Prostate gland (tissue), 2 donors: ENCODE measurements at regions not wholly inside any gene's neighbourhood (a gene's known extent, or its start where the extent isn't known, plus 50 kb on each side); places are given as distances from the start of the nearest gene placed in this dataset.
"Not testable (repeated sequence)": the region's sequence is repeated elsewhere in the genome, so short reads cannot be mapped to it uniquely, and the experiment has no call there.

Experiments used
- DNase-seq: peaks from one replicate; pipeline ENCODE4 v3.0.0-alpha.2; 2019; ENCODE audit warnings: low spot score
- H3K27ac ChIP-seq, 2 donors: fragments of 200-600 bp; sonication (generic); 2 replicates each; pipeline ENCODE4 v1.5.1; 2017 to 2019
- H3K27me3 ChIP-seq: fragments of 200-600 bp; sonication (generic); replicated peaks from 2 replicates; pipeline ENCODE4 v1.5.1; 2019; ENCODE audit not compliant: insufficient read depth
- H3K36me3 ChIP-seq, 2 donors: fragments of 200-600 bp; sonication (generic); 1 replicate in 1 of 2; 2 replicates in 1 of 2; pipeline versions ENCODE4 v1.5.1 to v1.8.1; 2017 to 2019
- H3K4me1 ChIP-seq: fragments of 200-600 bp; sonication (generic); replicated peaks from 2 replicates; pipeline ENCODE4 v1.5.1; 2019
- H3K4me3 ChIP-seq, 2 donors: fragments of 200-600 bp; sonication (generic); 2 replicates each; pipeline ENCODE4 v1.5.1; 2017 to 2019
- H3K9me3 ChIP-seq: fragments of 200-600 bp; sonication (generic); 2 replicates; pipeline ENCODE4 v1.5.1; 2017
- CTCF ChIP-seq, 4 experiments: fragments of 200-600 bp in 2 of 4; fragments of 450-650 bp in 2 of 4; sonication (generic) in 2 of 4; IDR thresholded peaks; 1 replicate in 3 of 4; 2 replicates in 1 of 4; pipeline ENCODE4 v1.5.1; 2016 to 2019; ENCODE audit warnings: antibody characterized with exemption in 4 of 4, mild to moderate bottlenecking in 2 of 4, moderate library complexity in 2 of 4
- POLR2A ChIP-seq: fragments of 450-650 bp; IDR thresholded peaks from one replicate; pipeline ENCODE4 v1.6.1; 2016; ENCODE audit warnings: antibody characterized with exemption, mild to moderate bottlenecking
- POLR2AphosphoS5 ChIP-seq: sonication (generic); formaldehyde crosslinking; IDR thresholded peaks from one replicate; pipeline ENCODE4 v1.6.1; 2017; ENCODE audit warnings: antibody characterized with exemption
- WGBS: methylation state at CpG from one replicate; pipeline ENCODE4 v1.1.5; 2018; 5-methylcytosine and 5-hydroxymethylcytosine counted together
- intact Hi-C: fragments of 100-400 bp; cut with DNase I; formaldehyde crosslinking; loops from one replicate; pipeline ENCODE4 v1.14.2; 2022

DNA sequence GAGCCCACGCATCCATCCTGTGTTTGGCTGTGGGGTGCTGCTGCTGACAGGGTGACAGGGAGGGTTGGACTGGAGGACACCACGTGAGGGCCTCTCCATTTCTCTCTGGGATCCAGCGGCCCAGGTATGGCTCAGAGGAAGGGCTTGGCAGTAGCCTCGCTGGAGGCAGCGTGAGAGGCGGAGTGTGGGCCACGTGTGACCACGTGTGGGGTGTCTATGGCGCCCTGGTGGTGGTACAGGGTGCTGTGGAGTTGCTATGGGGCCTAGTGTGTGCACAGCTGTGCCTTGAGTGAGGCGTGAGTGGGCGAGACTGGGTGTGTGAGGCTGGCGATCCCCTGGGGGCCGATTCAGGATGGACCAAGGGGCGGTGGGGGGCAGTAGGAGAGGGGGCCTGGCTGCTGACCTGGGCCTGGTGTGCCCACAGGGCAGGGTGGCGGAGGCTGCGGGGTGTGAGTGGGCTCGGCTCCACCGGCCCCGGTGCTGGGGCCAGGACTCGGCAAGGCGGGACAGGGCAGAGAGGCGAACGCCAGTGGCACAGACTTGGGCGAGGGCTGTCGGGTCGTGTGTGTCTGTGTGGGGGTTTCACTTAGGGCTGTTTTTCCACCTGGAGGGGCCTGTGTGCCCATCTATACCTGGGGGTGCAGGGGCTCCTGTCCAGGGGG, 72.7 kb downstream of the TMEM121 start:
- H3K27ac ChIP-seq, H3K9me3 ChIP-seq, H3K4me1 ChIP-seq, H3K36me3 ChIP-seq, DNase-seq, H3K4me3 ChIP-seq, intact Hi-C loops, H3K27me3 ChIP-seq: not testable (repeated sequence)
- 83% methylated on average over 19 of the region's 26 CpGs for WGBS

DNA sequence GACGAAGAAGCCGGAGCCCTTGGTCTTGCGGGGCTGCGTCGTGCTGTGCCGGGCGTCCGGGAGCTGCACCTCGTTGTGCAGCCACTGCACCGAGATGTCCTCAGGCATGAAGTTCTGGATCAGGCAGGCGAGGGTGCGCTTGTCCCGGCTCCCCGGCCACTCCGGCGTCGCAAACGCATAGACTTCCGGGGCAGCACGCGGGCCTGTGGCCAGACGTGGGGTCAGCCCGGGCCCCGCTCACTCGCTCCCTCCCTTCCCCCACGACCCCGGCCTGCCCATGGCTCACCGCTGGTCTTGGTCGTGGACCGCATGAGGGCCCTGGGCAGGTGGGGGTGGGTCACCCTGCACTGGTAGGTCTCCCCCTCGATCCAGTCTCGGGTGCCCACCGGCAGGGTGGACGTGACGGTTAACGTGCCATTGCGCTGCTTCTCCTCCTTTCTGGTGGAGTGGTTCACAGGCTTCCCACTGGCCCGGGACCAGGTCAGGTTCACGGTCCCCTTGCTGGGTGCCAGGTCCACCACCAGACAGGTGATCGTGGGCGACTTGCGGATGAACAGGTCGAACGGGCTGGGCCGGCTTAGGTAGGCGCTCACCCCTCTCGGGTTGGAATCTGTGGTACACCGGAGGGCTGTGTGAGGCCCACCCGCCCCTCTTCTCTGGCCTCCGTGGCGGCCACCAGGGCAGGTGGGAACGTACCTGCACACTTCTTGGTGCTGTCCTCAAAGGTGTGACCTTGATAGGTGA, 74.0 kb downstream of the TMEM121 start:
- 83% methylated on average over 43 of the region's 52 CpGs for WGBS
- DNase-seq, H3K4me1 ChIP-seq, H3K27ac ChIP-seq, intact Hi-C loops, H3K27me3 ChIP-seq, H3K36me3 ChIP-seq, H3K9me3 ChIP-seq, H3K4me3 ChIP-seq: not testable (repeated sequence)

GRCh38 chr14:105600939-105601359, 74.6 kb downstream of the TMEM121 start:
- no peaks in the 10 kb centered on the region for H3K4me1 ChIP-seq
- intact Hi-C loops: no loop called here
- no peak overlapping the region for H3K4me3 ChIP-seq
- no peaks in the 10 kb centered on the region for H3K36me3 ChIP-seq
- TF ChIP-seq POLR2AphosphoS5 (no peak), POLR2A (no peak), CTCF (IDR thresholded peaks at IDR 0.05) (no peak)
- H3K9me3 ChIP-seq: no peaks in the 10 kb centered on the region
- DNase-seq: no peak
- H3K27me3 ChIP-seq: no peaks in the 10 kb centered on the region
- H3K27ac ChIP-seq: no peak overlapping the region
- 87% methylated on average over 19 of the region's 19 CpGs for WGBS

DNA sequence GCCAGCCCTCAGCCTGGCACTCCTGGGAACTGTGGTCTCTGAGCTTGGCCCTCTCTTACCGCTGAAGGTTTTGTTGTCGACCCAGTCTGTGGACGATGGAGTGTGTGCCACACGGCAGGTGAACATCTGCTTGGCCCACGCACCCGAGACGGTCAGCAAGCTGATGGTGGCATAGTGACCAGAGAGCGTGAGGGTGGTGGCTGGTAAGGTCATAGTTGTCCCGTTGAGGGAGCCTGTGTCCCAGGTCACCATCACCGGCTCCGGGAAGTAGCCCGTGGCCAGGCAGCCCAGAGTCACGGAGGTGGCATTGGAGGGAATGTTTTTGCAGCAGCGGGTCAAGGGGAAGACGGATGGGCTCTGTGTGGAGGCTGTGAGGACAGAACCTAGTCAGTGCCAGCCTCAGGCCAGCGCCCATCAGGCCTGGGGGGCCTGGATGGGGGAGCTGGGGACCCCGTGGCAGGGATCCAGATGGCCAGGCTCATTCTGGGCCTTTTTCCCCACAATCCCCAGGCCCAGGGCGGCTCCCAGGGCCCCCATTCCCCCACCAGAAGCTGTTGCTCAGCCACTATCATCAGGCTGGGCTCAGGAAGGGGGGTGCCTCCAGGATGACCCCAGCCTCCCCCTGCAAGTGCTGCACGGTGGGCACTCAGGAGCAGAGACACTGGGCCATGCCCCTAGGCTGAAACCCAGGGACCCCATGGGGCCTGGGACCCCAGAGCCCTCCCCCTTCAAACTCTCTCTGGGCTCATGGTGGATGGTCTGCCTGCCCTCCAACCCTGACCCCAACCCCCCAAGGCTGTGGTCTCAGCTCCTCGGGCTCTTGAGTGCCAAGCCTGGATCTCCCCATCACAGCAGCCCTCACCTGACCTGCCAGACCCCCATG, 75.2 kb downstream of the TMEM121 start:
- H3K9me3 ChIP-seq: no peaks in the 10 kb centered on the region
- intact Hi-C loops: no loop called here
- TF ChIP-seq POLR2A (no peak), CTCF (IDR thresholded peaks at IDR 0.05) (no peak), POLR2AphosphoS5 (no peak)
- H3K4me3 ChIP-seq: no peak overlapping the region
- whole genome bisulfite sequencing: 92% methylated on average over 19 of the region's 20 CpGs
- no peaks in the 10 kb centered on the region for H3K4me1 ChIP-seq
- no peaks in the 10 kb centered on the region for H3K27me3 ChIP-seq
- no peaks in the 10 kb centered on the region for H3K36me3 ChIP-seq
- no peak for DNase-seq
- no peak overlapping the region for H3K27ac ChIP-seq

GRCh38 chr14:105602243-105602750, 75.9 kb downstream of the TMEM121 start:
- Histone ChIP-seq H3K27ac (no peak overlapping the region), H3K9me3 (no peaks in the 10 kb centered on the region), H3K4me1 (no peaks in the 10 kb centered on the region), H3K27me3 (no peaks in the 10 kb centered on the region), H3K36me3 (no peaks in the 10 kb centered on the region), H3K4me3 (no peak overlapping the region)
- TF ChIP-seq CTCF (IDR thresholded peaks at IDR 0.05): no peak
- no peak for TF ChIP-seq POLR2A
- no peak for TF ChIP-seq POLR2AphosphoS5
- intact Hi-C loops: no loop called here
- WGBS: 95% methylated on average over 9 of the region's 9 CpGs
- no peak for DNase-seq
